ENCODE measurements at regions not wholly inside any gene's neighbourhood (a gene's known extent, or its start where the extent isn't known, plus 50 kb on each side); places are given as distances from the start of the nearest gene placed in this dataset.

DNA sequence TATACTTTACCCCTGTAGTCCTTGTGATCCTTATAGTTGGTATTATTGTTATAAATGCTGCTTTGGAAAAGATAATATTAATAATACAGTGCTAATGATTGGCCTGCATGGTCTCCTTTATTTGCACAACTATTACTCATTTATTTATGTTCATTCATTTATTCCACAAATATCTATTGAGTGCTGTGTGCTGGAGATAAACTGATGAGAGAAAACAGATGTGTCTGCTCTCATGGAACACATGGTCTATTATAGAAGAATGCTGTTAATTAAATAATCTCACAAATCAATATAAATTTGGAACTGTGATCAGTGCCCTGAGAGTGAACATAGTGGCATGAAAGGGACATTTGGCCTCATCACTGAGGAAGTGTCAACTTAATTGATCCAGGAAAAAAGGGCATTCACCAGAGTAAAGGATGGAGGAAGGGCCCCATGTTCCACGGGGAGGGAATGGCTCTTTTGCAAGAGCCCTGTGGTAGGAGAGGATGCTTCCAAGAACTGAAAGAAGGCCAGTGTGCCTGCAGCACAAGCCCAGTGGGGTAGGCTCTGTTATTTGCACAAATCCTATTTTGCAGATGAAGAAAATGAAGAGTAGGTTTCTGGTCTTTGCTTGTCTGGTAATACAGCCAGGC, 91.5 kb upstream of the STK39 start:
- DNase-seq (ENCODE audit: low read depth): no peak

DNA sequence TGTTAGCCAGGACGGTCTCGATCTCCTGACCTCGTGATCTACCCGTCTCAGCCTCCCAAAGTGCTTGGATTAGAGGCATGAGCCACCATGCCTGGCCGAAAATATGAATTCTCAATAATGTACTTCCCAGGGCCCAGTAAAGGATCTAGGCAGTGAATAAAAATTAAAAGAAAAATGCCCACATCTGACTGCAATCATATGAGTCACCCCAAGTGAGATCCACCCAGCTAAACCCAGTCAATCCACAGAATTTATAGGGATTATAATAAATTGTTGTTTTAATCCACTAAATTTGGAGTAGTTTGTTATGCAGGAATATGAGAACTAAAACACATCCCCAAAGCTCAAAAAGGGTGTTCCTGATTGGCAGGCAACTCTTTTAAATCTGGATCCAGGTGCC, 93.5 kb upstream of the STK39 start:
- no peak for DNase-seq (ENCODE audit: low read depth)

DNA sequence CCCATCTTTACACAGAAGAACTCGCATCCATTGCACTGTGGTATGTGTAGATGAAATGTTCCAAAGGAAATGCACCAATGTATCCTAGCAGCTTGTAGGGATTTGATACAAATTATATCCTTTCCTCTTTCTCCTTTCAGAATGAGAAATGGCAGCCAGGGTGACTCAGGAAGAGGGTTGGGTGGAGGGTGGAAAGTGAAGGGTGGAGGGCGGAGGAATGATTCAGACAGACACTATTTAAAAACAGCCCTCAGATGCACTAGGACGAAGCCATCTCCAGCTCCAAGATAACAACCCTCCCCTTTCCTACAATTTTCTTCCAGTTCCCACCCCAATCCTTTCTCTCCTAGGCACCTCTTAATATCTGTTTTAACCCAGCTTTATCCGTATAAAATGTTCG, 96.2 kb upstream of the STK39 start:
- no peak for DNase-seq (ENCODE audit: low read depth)

DNA sequence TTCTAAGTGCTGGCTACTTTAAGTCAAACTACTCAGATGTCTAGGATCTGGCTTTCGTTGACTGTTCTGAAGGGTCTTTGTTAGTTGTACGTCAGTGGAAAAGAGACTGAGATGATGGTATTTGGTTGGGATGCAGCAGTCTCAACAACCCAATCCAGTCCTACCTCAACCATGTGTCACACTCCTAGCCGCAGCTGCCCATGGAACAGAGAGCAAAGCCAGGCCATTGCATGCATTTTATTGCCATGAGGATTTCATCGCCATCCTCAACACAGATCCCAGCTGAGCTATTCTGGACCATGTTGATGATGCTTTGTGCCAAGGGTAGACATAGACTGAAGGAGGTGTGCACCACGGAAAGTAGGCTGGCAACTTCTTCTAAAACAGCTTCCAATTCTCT, 97.3 kb upstream of the STK39 start:
- DNase-seq (ENCODE audit: low read depth): no peak

DNA sequence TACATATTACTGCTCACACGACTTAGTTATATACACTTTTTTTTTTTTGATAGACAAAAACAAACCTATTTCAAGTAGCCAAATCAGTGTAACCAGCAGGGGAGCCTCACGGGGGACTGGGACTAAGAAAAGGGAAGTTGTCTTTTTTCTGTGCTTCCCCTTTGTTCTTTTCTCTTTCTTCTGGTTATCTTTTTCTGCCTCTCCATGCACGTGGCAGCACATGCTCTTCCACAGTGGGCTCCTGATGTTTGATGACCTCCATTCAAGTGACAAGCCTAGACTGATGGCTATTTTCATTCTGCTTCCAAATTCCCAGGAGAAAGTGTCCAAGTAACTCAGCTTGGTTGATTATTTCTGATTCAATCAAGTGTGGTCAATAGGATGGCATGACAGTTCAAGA, 98.2 kb upstream of the STK39 start:
- no peak for DNase-seq (ENCODE audit: low read depth)

DNA sequence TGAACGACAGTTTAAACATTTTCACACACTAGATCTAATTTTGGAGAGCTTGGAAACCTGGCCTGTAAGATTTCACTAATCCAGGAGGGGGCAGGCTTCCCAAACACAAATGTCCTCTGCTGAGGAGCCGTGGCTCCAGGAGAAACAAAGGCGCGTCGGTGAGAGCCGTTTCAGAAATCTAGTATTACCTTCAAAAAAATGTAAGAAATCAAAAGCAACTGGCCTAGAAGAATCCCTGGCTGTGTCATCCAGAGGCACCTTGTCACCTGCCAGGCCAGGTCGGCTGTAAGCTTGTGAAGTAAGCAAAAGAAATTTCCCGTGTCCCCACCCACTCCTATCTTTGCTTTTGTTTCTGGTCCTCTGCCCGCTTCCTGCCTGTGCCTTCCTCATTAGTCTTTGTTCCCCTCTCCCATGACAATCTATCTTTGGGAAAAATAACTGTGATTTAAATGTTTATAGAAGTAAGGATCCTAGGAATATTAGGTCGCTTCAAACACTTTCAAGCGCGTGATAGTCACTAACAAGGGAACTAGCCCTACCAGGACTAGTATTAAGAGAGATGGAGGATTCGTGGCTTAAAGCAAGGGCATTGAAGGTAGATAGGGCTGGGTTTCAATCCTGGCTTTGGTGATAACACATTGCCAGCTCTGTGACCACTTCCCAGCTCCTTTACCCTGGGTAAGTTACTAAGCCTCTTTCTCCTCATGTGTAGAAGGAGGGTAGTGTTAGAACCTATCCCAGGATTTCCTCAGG, 99.5 kb upstream of the STK39 start:
- peak; percentile 6 for DNase-seq (ENCODE audit: low read depth)

DNA sequence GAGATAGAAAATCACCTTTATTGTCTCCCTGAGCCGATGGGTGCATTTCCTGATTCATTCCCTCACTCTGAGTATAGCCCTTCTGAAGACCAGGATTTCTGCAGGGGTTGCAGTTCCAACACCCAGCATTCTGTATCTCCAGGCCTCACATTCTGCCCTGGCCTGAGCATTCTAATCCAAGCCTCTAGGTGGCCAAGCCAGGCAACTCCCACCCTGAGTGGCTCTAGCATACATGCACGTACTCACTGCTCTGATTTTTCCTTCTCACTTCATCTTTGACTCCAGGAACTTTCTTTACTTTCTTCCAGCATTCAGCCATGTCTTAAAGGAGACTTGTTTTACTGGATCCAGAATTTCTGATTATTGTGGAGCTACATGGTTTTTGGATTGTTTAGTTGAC, 100.7 kb upstream of the STK39 start:
- no peak for DNase-seq (ENCODE audit: low read depth)

DNA sequence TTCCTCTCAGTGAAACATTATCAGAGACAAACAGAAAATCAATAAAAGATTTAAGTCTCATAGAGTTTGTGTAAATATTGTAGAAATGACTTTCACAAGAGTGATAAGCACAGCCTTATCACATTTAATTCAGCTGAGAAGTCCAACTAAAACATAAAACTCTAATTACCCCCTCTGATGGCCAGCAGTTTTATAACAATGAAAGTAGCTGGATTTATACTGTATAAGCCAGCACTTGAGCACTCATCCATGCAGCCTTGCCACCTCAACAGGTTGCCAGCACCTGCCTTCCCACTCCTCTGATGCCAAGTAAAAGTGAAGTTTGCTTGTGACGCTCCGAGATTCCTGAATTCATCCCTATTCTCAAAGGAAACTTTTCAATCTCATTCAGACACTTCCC, 103.0 kb upstream of the STK39 start:
- no peak for DNase-seq (ENCODE audit: low read depth)

DNA sequence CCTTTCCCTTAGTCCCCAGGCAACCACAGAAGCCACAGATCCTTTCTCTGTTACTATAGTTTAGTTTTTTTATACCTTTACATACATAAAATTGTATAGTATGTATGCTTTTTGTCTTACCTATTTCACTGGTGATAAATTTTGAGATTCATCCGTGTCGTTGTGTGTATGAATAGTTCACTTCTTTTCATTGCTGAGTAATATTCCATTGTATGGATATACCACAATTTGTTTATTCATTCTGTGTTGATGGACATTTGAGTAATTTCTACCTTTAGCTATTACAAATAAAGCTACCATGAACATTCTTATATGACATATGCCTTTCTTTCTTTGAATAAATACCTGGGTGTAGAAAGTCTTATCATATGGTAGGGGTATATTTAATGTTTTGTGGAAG, 102.8 kb upstream of the CERS6 start:
- DNase-seq (ENCODE audit: low read depth): no peak

DNA sequence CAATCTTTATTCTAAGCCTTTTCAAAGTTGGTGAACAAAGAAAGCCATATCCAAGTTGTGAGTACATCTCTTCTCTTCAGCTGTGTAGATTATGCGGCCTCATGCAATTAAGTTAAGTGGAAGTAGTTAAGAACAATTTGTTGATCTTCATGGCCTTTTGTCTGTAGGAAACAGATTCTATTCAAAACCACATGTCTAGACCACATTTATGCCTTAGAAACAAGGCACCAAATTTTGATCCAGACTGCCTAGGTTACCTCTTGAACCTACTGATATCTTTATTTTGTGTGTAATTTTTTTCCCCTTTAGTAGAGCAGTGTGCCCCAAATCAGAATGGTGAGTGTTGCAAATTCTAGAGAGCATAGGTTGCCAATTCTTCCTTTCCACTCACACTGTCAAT, 101.6 kb upstream of the CERS6 start:
- DNase-seq (ENCODE audit: low read depth): no peak

DNA sequence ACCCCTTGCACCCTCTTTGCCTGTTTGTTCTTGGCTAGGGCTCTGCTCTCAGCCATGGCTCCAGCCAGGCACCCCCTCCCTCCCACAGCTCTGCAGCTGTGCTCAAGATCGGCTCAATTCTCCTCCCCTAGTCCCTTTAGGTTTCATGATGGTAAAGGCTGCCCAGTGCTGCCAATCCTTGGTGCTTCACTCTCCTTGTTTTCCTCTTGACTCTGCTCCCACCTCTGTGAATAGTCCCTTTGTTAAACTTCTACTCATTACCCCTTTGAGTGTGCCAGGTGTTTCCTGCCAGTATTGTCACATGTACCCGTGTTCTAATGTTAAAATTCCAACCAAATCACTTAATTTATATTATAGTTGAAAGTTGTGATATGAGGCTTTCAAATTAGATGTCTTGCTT, 101.0 kb upstream of the CERS6 start:
- DNase-seq (ENCODE audit: low read depth): no peak

DNA sequence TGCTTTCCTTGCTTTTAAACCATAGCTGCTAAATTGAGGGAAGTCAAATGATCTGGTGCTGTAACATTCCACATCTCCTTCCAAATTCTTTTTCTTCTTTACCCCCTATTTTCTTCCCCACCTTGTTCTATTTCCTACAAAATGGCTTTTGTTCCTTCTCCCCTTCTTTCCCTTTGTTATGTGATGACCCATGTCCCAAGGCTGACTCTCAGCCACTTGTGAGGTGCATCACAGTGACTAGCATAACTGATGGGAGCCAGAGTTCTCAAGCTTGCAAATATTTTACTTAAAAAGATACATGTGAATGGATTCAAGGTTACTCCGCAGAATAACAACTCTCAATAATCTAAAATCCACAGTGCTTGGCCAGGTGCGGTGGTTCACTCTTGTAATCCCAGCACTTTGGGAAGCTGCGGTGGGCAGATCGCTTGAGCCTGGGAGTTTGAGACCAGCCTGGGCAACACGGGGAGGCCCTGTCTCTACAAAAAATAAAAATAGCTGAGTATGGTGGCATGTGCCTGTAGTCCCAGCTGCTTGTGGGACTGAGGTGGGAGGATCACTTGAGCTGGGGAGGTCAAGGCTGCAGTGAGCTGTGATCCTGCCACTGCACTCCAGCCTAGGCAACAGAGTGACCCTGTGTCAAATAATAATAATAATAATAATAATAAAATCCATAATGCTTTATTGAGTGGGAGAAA, 100.1 kb upstream of the CERS6 start:
- no peak for DNase-seq (ENCODE audit: low read depth)

DNA sequence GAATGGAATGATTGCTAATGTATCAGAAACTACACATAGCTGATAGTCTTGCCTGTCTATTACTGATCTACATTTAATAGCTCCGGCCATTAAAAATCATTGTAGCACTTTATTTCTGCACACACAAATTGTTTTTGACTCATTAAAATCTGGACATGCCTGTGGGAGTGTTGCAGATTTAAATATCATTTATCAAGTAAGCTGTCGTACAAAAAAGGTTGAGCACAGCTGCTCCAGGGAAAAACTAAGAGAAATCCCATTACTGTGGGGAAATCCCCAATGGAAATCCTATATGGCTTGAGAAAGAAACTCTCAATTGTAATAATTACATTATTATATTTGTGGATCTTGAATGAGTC, 99.6 kb upstream of the CERS6 start:
- no peak for DNase-seq (ENCODE audit: low read depth)

DNA sequence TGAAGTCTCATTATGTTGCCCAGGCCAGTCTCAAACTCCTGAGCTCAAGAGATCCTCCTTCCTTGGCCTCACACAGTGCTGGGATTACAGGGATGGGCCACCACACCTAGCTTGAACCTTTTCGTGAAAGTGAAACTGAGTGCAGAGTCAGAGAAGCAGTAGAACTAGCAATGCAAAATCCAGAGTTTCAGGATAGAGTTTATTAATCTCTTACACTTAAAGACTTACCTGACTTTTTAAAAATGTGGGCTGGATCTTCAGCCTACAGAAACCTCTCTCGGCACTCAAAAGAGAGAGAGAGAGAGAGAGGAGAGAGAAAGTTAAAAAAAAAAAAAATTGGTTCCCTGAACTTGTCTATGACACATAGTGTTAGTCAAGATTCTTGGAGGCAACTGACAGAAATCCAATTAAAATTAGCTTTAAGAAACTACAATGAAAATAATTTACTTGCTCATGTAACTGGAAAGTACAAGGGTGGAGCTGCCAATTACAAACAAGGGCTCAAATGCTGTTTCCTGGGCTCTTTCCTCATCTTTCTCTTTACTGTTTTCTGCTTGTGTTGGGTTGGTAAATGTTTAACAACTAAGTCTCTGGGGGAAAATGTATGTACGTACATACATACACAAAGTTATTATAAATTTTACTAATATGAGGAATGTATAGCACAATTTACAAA, 98.1 kb upstream of the CERS6 start:
- DNase-seq (ENCODE audit: low read depth): no peak

DNA sequence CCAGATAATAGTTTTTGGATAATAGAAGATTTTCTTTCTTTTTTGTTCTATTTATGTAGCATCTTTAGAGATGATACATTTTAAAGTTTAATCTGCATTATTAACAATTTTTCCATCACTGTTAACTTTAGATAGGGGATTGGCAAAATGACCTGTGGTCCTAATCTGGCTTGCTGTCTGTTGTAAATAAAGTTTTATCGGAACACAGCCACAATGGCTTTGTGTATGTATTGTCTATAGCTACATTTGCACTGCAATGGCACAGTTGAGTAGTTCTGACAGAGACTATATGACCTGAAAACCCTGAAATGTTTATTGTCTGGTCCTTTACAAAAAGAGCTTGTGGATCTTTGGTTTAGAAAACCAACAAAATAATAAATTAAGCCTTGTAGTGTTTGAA, 97.0 kb upstream of the CERS6 start:
- no peak for DNase-seq (ENCODE audit: low read depth)

DNA sequence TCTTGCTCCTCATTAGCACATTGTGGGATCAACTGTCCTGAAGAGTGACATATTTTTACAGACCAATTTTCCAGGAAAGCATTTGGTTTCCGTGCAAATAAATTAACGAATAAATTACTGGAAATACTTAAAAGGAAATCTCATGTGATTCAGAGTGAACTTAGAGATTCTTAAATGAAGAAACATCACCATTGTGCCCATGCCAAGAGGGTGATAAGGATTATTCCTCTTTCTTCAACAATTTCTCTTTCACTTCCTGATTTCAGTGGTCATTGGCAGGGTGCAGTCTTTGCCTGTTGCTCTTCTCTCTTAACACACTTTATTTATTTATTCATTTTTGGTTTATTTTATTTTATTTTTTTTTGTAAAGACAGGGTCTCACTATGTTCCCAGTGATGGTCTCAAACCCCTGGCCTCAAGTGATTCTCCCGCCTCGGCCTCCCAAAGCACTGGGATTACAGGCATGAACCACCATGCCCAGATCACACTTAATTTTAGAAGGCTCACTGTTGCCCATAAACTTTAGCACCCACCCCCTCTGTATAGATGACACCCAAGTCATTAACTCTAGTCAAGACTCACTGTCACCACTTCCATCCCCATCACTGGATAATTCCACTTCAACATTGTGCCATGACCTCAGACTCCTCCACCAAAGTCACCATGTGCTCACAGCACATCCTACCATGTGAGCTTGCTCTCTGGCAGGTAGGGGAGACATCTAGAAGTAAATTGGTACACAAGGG, 92.6 kb upstream of the CERS6 start:
- DNase-seq (ENCODE audit: low read depth): no peak

DNA sequence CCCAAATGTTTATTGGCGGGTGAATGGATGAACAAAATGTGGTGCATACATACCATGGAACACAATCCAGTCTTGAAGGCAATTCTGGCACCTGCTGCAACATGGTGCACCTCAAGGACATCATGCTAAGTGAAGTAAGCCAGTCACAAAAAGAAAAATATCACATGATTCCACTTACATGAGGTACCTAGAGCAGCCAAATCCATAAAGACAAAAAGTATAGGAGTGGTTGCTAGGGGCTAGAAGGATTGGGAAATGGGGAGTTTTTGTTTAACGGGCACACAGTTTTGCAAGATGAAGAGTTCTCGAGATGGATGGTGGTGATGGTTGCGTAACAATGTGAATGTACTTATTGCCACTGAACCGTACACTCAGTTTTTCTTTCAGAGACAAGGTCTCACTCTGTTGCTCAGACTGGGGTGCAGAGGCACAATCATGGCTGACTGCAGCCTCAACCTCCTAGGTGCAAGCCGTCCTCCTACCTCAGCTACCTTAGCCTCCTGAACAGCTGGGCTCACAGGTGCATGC, 90.9 kb upstream of the CERS6 start:
- no peak for DNase-seq (ENCODE audit: low read depth)

DNA sequence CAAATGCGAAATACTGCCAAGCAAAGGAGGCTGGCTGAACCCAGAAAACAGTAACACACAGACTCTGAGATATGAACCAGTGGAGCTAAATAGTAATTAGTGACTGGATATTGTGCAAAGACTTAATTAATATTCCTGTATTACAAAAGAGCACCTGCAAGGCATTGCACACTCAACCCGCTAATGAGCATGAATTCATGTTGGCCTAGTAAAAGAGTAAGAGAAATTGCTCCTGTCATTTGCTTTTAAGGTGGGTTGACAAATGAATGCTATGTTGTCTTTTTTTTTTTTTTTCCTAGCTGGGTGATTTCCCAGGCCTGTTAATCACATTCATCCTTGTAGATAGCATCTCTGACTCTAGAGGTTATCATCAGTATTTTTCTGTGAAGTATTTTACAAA, 87.0 kb upstream of the CERS6 start:
- DNase-seq (ENCODE audit: low read depth): no peak

DNA sequence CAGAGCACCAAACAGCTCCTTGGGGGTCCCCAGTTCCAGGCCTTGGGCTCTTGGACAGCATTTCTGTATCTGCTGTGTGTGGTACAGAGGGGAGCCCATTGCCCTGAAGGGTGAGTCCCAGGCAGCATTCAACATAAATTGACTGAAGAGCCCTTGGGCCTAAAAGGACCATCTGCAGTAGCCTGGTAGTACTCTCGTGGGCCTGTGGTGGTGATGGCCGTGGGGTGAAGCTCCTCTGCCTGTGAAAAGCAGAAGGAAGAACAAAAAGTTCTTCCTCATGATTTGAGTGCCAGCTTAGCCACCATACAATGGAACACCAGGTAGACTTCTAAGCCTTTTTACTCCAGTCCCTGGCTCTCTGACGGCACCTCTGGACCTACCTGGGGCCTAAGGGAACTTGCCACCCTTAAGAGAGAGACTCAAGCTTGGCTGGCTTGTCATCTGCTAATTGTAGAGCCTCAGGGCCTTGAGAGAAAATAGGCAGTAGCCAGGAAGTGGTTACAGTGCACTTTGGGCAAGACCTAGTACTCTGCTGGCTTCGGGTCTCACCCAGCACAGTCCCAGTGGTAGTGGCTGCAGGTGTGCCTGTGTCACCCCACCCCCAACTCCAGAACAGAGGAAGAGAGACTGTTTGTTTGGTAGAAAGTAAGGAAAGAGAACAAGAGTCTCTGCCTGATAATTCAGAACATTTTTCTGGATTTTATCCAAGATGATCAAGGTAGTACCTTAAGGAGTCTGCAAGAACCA, 84.6 kb upstream of the CERS6 start:
- no peak for DNase-seq (ENCODE audit: low read depth)

DNA sequence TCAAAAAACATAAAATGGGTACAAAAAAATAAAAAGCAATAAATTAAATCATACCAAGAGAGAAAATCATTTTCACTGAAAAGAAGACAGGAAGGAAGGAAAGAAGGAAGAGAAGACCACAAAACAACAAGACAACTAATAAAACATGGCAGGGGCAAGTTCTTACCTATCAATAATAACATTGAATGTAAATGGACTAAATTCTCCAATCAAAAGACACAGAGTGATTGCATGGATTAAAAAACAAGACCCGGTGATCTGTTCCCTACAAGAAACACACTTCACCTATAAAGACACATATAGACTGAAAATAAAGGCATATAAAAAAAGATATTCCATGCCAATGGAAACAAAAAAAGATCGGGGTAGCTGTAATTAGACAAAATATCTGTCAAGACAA, 82.6 kb upstream of the CERS6 start:
- no peak for DNase-seq (ENCODE audit: low read depth)

DNA sequence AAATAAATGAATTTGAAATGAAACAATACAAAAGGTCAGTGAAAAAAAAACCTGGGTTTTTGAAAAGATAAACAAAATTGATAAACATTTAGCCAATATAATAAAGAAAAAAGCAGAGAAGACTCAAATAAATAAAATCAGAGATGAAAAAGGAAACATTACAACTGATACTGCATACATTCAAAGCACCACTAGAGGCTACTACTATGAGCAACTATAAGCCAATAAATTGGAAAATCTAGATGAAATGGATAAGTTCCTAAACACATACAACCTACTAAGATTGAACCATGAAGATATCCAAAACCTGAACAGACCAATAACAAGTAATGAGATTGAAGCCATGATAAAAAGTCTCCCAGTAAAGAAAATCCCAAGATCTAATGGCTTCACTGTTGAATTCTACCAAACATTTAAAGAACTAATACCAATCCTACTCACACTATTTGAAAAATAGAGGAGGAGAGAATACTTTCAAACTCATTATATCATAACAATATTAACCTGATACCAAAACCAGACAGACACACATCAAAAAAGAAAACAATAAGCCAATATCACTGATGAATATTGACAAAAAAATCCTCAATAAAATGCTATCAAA, 80.8 kb upstream of the CERS6 start:
- DNase-seq (ENCODE audit: low read depth): no peak
